Suprapubic skin (tissue), 4 donors: ENCODE measurements at regions not wholly inside any gene's neighbourhood (a gene's known extent, or its start where the extent isn't known, plus 50 kb on each side); places are given as distances from the start of the nearest gene placed in this dataset.

ENCODE experiments used
- DNase-seq, 2 donors: peaks; one replicate each; pipeline ENCODE4 v3.0.0-alpha.2; 2019; ENCODE audit warnings: low spot score in 2 of 2
- H3K27ac ChIP-seq: fragments of 200-600 bp; sonication (generic); one replicate; pipeline ENCODE4 v1.5.1; 2019
- H3K27me3 ChIP-seq: fragments of 200-600 bp; sonication (generic); one replicate; pipeline ENCODE4 v1.5.1; 2019
- H3K36me3 ChIP-seq: fragments of 200-600 bp; sonication (generic); one replicate; pipeline ENCODE4 v1.5.1; 2019
- H3K4me1 ChIP-seq: fragments of 200-600 bp; sonication (generic); one replicate; pipeline ENCODE4 v1.5.1; 2019
- H3K4me3 ChIP-seq: fragments of 200-600 bp; sonication (generic); one replicate; pipeline ENCODE4 v1.5.1; 2019; ENCODE audit warnings: mild to moderate bottlenecking
- H3K9me3 ChIP-seq: fragments of 200-600 bp; sonication (generic); one replicate; pipeline ENCODE4 v1.5.1; 2019
- CTCF ChIP-seq, 2 donors: fragments of 200-600 bp in 1 of 2; fragments of 450-650 bp in 1 of 2; sonication (generic) in 1 of 2; IDR thresholded peaks; one replicate each; pipeline ENCODE4 v1.5.1; 2016 to 2019; ENCODE audit warnings: antibody characterized with exemption in 2 of 2, mild to moderate bottlenecking in 1 of 2, moderate library complexity in 1 of 2
- EP300 ChIP-seq: sonication (generic); formaldehyde crosslinking; IDR thresholded peaks from one replicate; pipeline ENCODE4 v1.6.1; 2017; ENCODE audit warnings: antibody characterized with exemption
- POLR2A ChIP-seq, 2 donors: fragments of 450-650 bp; IDR thresholded peaks; one replicate each; pipeline ENCODE4 v1.6.1; 2017; ENCODE audit warnings: antibody characterized with exemption in 2 of 2, mild to moderate bottlenecking in 2 of 2, moderate library complexity in 2 of 2
- POLR2AphosphoS5 ChIP-seq, 3 donors: sonication (generic); formaldehyde crosslinking; IDR thresholded peaks; one replicate each; pipeline ENCODE4 v1.6.1; 2017; ENCODE audit warnings: antibody characterized with exemption in 3 of 3
- WGBS: methylation state at CpG from one replicate; pipeline ENCODE4 v1.1.5; 2018; 5-methylcytosine and 5-hydroxymethylcytosine counted together

GRCh38 chr10:117900280-117900679, 146.5 kb downstream of the RAB11FIP2 start:
- Histone ChIP-seq H3K9me3 (no peaks in the 10 kb centered on the region), H3K4me3 (no peak overlapping the region), H3K27me3 (peaks cover 6% of the 10 kb centered on the region), H3K4me1 (no peaks in the 10 kb centered on the region), H3K36me3 (no peaks in the 10 kb centered on the region), H3K27ac (no peak overlapping the region)
- TF ChIP-seq POLR2A (IDR thresholded peaks at IDR 0.05) (no peak), POLR2AphosphoS5 (IDR thresholded peaks at IDR 0.05) (no peak), CTCF (IDR thresholded peaks at IDR 0.05) (no peak), EP300 (no peak)
- DNase-seq = no peak
- WGBS = 71% methylated on average over 3 of the region's 3 CpGs

GRCh38 chr10:117903854-117904253, 142.9 kb downstream of the RAB11FIP2 start:
- H3K27me3 ChIP-seq = peaks cover 6% of the 10 kb centered on the region
- no peak overlapping the region for H3K27ac ChIP-seq
- WGBS = 75% methylated on average over 2 of the region's 2 CpGs
- H3K36me3 ChIP-seq = no peaks in the 10 kb centered on the region
- no peaks in the 10 kb centered on the region for H3K4me1 ChIP-seq
- no peak overlapping the region for H3K4me3 ChIP-seq
- no peak for TF ChIP-seq EP300
- no peak for TF ChIP-seq CTCF (IDR thresholded peaks at IDR 0.05)
- no peak for TF ChIP-seq POLR2A (IDR thresholded peaks at IDR 0.05)
- no peak for TF ChIP-seq POLR2AphosphoS5 (IDR thresholded peaks at IDR 0.05)
- H3K9me3 ChIP-seq = no peaks in the 10 kb centered on the region
- DNase-seq = no peak

DNA sequence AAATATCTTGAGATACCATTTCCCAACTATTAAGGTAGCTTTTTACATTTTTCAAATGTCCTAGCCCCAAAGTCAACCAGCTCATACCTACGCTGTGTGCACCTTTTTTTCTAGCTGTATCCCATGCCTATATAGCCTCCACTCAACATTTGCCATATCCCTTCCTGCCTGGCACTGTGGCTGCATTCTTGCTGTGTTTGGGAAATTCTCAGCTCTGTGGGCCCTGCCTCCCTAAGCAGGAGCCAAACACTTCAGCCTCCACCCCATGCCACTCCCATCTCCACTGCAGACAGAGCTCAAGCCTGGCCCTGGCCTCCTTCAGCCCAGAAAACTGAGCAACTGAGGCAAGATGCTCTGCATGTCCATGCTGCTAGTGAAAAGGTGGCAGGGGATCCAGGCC, 141.3 kb downstream of the RAB11FIP2 start:
- WGBS = 69% methylated on average over 1 of the region's 1 CpG
- Histone ChIP-seq H3K4me1 (no peaks in the 10 kb centered on the region), H3K27ac (no peak overlapping the region), H3K27me3 (peaks cover 6% of the 10 kb centered on the region), H3K9me3 (no peaks in the 10 kb centered on the region), H3K4me3 (no peak overlapping the region), H3K36me3 (no peaks in the 10 kb centered on the region)
- TF ChIP-seq CTCF (IDR thresholded peaks at IDR 0.05) (no peak), POLR2A (IDR thresholded peaks at IDR 0.05) (no peak), EP300 (no peak), POLR2AphosphoS5 (IDR thresholded peaks at IDR 0.05) (no peak)
- no peak for DNase-seq

GRCh38 chr10:117911684-117912083, 135.1 kb downstream of the RAB11FIP2 start:
- H3K4me3 ChIP-seq = no peak overlapping the region
- TF ChIP-seq POLR2AphosphoS5 (IDR thresholded peaks at IDR 0.05) (no peak), POLR2A (IDR thresholded peaks at IDR 0.05) (no peak)
- WGBS = 81% methylated on average over 2 of the region's 2 CpGs

DNA sequence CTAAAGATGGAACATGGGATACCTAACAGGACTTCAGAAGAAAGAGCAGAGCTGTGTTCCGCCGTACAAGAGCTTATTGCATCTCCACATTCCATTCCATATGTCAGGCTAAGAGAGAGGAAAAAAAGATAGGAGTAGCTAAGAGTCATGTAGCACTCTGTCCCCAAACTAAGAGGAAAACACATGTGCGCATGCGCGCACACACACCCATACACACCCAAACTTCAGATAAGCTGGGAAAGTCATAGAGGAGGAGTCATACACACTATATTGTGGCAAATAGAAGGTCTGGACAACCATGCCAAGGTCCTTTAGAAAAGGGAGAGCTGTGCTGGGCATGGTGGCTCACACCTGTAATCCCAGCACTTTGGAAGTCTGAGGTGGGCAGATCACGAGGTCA, 132.4 kb downstream of the RAB11FIP2 start:
- DNase-seq = no peak
- no peaks in the 10 kb centered on the region for H3K27me3 ChIP-seq
- TF ChIP-seq POLR2AphosphoS5 (IDR thresholded peaks at IDR 0.05) (no peak), EP300 (no peak), CTCF (IDR thresholded peaks at IDR 0.05) (no peak), POLR2A (IDR thresholded peaks at IDR 0.05) (no peak)
- H3K4me3 ChIP-seq = no peak overlapping the region
- no peaks in the 10 kb centered on the region for H3K4me1 ChIP-seq
- H3K9me3 ChIP-seq = no peaks in the 10 kb centered on the region
- H3K36me3 ChIP-seq = no peaks in the 10 kb centered on the region
- no peak overlapping the region for H3K27ac ChIP-seq
- WGBS = 90% methylated on average over 6 of the region's 6 CpGs

More at GRCh38 chr10:117911684-117912083, 135.1 kb downstream of the RAB11FIP2 start:
- Histone ChIP-seq H3K9me3 (no peaks in the 10 kb centered on the region), H3K36me3 (no peaks in the 10 kb centered on the region), H3K27me3 (no peaks in the 10 kb centered on the region), H3K4me1 (no peaks in the 10 kb centered on the region), H3K27ac (no peak overlapping the region)
- no peak for DNase-seq

GRCh38 chr10:117920956-117921355, 125.8 kb downstream of the RAB11FIP2 start:
- no peaks in the 10 kb centered on the region for H3K9me3 ChIP-seq
- DNase-seq = no peak
- WGBS = 93% methylated on average over 3 of the region's 3 CpGs
- no peaks in the 10 kb centered on the region for H3K4me1 ChIP-seq
- H3K4me3 ChIP-seq = no peak overlapping the region
- TF ChIP-seq POLR2AphosphoS5 (IDR thresholded peaks at IDR 0.05) (no peak), EP300 (no peak), CTCF (IDR thresholded peaks at IDR 0.05) (no peak), POLR2A (IDR thresholded peaks at IDR 0.05) (no peak)
- peaks cover 3% of the 10 kb centered on the region for H3K27me3 ChIP-seq
- no peak overlapping the region for H3K27ac ChIP-seq
- no peaks in the 10 kb centered on the region for H3K36me3 ChIP-seq
